ENCODE measurements at regions not wholly inside any gene's neighbourhood (a gene's known extent, or its start where the extent isn't known, plus 50 kb on each side); places are given as distances from the start of the nearest gene placed in this dataset.
"Not testable (repeated sequence)": the region's sequence is repeated elsewhere in the genome, so short reads cannot be mapped to it uniquely, and the experiment has no call there.

- no peak for DNase-seq
Measured at GRCh38 chr6:140360651-140361050, 986.2 kb upstream of the CITED2 start.

- DNase-seq, result no peak
Measured at GRCh38 chr6:140355476-140355875, 981.0 kb upstream of the CITED2 start.

- no peak for DNase-seq
Measured at GRCh38 chr6:140354296-140354695, 979.8 kb upstream of the CITED2 start.

- DNase-seq, result no peak
Measured at GRCh38 chr6:140353536-140353935, 979.1 kb upstream of the CITED2 start.

GRCh38 chr6:140346428-140346827 lies 972.0 kb upstream of the CITED2 start:
- DNase-seq, result no peak

- DNase-seq, result no peak
Measured at GRCh38 chr6:140345935-140346334, 971.5 kb upstream of the CITED2 start.

- DNase-seq, result no peak
Measured at GRCh38 chr6:140344142-140344913, 969.9 kb upstream of the CITED2 start.

GRCh38 chr6:140343128-140343527 lies 968.7 kb upstream of the CITED2 start:
- no peak for DNase-seq

GRCh38 chr6:140341272-140341671 lies 966.8 kb upstream of the CITED2 start:
- DNase-seq, result no peak

GRCh38 chr6:140340795-140341194 lies 966.3 kb upstream of the CITED2 start:
- no peak for DNase-seq

GRCh38 chr6:140339084-140339483 lies 964.6 kb upstream of the CITED2 start:
- DNase-seq, result not testable (repeated sequence)

- no peak for DNase-seq
Measured at GRCh38 chr6:140321891-140322290, 947.4 kb upstream of the CITED2 start.

- no peak for DNase-seq
Measured at GRCh38 chr6:140320081-140321080, 945.9 kb upstream of the CITED2 start.

- DNase-seq, result no peak
Measured at GRCh38 chr6:140319209-140319608, 944.8 kb upstream of the CITED2 start.

GRCh38 chr6:140318408-140318807 lies 944.0 kb upstream of the CITED2 start:
- no peak for DNase-seq

GRCh38 chr6:140317950-140318349 lies 943.5 kb upstream of the CITED2 start:
- no peak for DNase-seq

GRCh38 chr6:140316966-140317365 lies 942.5 kb upstream of the CITED2 start:
- DNase-seq, result no peak

- no peak for DNase-seq
Measured at GRCh38 chr6:140314682-140315081, 940.2 kb upstream of the CITED2 start.

GRCh38 chr6:140311146-140311545 lies 936.7 kb upstream of the CITED2 start:
- no peak for DNase-seq

GRCh38 chr6:140303218-140303949 lies 928.9 kb upstream of the CITED2 start:
- DNase-seq, result no peak

GRCh38 chr6:140300331-140300730 lies 925.9 kb upstream of the CITED2 start:
- no peak for DNase-seq

- no peak for DNase-seq
Measured at GRCh38 chr6:140289186-140289585, 914.7 kb upstream of the CITED2 start.

Measured in hindlimb muscle (tissue), 1 donor.